ENCODE measurements at regions not wholly inside any gene's neighbourhood (a gene's known extent, or its start where the extent isn't known, plus 50 kb on each side); places are given as distances from the start of the nearest gene placed in this dataset.

DNA sequence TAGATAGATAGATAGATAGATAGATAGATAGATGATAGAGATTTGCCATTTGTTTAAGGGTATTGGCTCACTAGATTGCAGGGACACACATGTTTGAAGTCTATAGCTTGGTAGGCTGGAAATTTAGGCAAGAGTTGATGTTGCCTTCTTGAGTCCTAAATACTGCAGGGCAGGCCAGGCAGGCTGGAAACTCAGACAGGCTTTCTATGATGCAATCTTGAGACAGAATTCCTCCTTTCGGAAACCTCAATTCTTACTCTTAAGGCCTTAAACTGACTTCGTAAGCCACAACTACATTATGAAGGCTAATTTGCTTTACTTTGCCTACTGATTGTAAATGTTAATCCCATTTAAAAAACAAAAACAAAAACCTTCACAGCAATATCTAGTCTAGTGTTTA lies 322.9 kb upstream of the AKR1E2 start:
- no TSS peak for BruUV-seq (replicated peaks)
- H3K27ac ChIP-seq (ENCODE audit: insufficient read depth, low read depth, low read length): no peak overlapping the region
- intact Hi-C loops (cut with micrococcal nuclease): no loop called here
- no peak overlapping the region for H3K4me3 ChIP-seq (replicated peaks in 1 of 3; ENCODE audit: insufficient read depth in 1 of 3, low read depth in 1 of 3, low read length in 3 of 3)
- no peak for FAIRE-seq
- CTCF ChIA-PET: no interaction called here
- no peak for DNase-seq (ENCODE audit: low read depth, low spot score)
- no peak overlapping the region for H3K4me2 ChIP-seq (ENCODE audit: insufficient read depth, low read length)
- H3K4me1 ChIP-seq (ENCODE audit: control insufficient read depth, extremely low read depth, insufficient read depth, low read length): peaks cover 22% of the 10 kb centered on the region
- H3K36me3 ChIP-seq (ENCODE audit: control insufficient read depth in 2 of 2, extremely low read depth in 1 of 2, insufficient read depth in 2 of 2, low read length in 2 of 2): no peaks in the 10 kb centered on the region
- dilution Hi-C loops (cut with MboI; ENCODE audit: extremely low pct_ligation_motif_present, low sequenced_read_pairs): no loop called here
- no peaks in the 10 kb centered on the region for H3K27me3 ChIP-seq (ENCODE audit: control insufficient read depth in 2 of 2, insufficient read depth in 2 of 2, low read length in 2 of 2)
- TF ChIP-seq EZH2 (IDR thresholded peaks at IDR 0.05; ENCODE audit: borderline replicate concordance, low read depth, low read length, severe bottlenecking) (no peak), MYC (IDR thresholded peaks at IDR 0.05; ENCODE audit: low read depth, low read length) (no peak), POLR2AphosphoS5 (IDR thresholded peaks at IDR 0.05; ENCODE audit: insufficient read depth, low read depth, low read length) (no peak), JUN (IDR thresholded peaks at IDR 0.05; ENCODE audit: borderline replicate concordance, insufficient read depth, insufficient read length, low read depth) (no peak), GATA2 (IDR thresholded peaks at IDR 0.05; ENCODE audit: insufficient read depth, insufficient read length, low read depth, low read length) (no peak), FOS (IDR thresholded peaks at IDR 0.05; ENCODE audit: borderline replicate concordance, insufficient read depth, low read length) (no peak), POLR2A (IDR thresholded peaks at IDR 0.05; ENCODE audit: low read depth, low read length) (no peak)
- TF ChIP-seq, protein P1, sequence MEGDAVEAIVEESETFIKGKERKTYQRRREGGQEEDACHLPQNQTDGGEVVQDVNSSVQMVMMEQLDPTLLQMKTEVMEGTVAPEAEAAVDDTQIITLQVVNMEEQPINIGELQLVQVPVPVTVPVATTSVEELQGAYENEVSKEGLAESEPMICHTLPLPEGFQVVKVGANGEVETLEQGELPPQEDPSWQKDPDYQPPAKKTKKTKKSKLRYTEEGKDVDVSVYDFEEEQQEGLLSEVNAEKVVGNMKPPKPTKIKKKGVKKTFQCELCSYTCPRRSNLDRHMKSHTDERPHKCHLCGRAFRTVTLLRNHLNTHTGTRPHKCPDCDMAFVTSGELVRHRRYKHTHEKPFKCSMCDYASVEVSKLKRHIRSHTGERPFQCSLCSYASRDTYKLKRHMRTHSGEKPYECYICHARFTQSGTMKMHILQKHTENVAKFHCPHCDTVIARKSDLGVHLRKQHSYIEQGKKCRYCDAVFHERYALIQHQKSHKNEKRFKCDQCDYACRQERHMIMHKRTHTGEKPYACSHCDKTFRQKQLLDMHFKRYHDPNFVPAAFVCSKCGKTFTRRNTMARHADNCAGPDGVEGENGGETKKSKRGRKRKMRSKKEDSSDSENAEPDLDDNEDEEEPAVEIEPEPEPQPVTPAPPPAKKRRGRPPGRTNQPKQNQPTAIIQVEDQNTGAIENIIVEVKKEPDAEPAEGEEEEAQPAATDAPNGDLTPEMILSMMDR (IDR thresholded peaks at IDR 0.05; ENCODE audit: extremely low read depth in 1 of 2, insufficient read depth in 1 of 2, low read depth in 1 of 2, low read length in 2 of 2): no peak
- TF ChIP-seq, protein P2, sequence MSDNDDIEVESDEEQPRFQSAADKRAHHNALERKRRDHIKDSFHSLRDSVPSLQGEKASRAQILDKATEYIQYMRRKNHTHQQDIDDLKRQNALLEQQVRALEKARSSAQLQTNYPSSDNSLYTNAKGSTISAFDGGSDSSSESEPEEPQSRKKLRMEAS (IDR thresholded peaks at IDR 0.05; ENCODE audit: insufficient read depth, insufficient read length): no peak
- H3K9me3 ChIP-seq (replicated peaks; ENCODE audit: control insufficient read depth, insufficient read depth, low read length): no peaks in the 10 kb centered on the region
- H3K9ac ChIP-seq (replicated peaks; ENCODE audit: extremely low read depth, insufficient read depth, low read length): no peak overlapping the region
- POLR2A ChIA-PET: no interaction called here
- H3K9me1 ChIP-seq (replicated peaks; ENCODE audit: control insufficient read depth, extremely low read depth, insufficient read depth, low read length): no peaks in the 10 kb centered on the region
- no peaks in the 10 kb centered on the region for H3K79me2 ChIP-seq (ENCODE audit: control insufficient read depth, insufficient read depth, low read length)
- H4K20me1 ChIP-seq (replicated peaks; ENCODE audit: control insufficient read depth, extremely low read depth, insufficient read depth, low read length): no peaks in the 10 kb centered on the region
- no peak overlapping the region for H2AFZ ChIP-seq (ENCODE audit: low read depth, low read length)
